Lower lobe of right lung (tissue), 2 donors: ENCODE measurements at regions not wholly inside any gene's neighbourhood (a gene's known extent, or its start where the extent isn't known, plus 50 kb on each side); places are given as distances from the start of the nearest gene placed in this dataset.

Source experiments
- ATAC-seq, 2 donors: fragments of 200-7000 bp; cut with Tn5 transposase; one replicate each; pipeline ENCODE4 v1.9.1; 2020 to 2022; ENCODE audit warnings: mild to moderate bottlenecking in 2 of 2, moderate library complexity in 2 of 2
- DNase-seq: peaks from one replicate; pipeline ENCODE4 v3.0.0-alpha.2; 2020
- H3K27ac ChIP-seq: fragments of 200-600 bp; one replicate; pipeline ENCODE4 v1.8.0; 2022
- H3K27me3 ChIP-seq: fragments of 200-600 bp; one replicate; pipeline ENCODE4 v1.8.0; 2022; ENCODE audit warnings: low read depth
- H3K36me3 ChIP-seq: fragments of 200-600 bp; one replicate; pipeline ENCODE4 v1.8.0; 2022; ENCODE audit warnings: mild to moderate bottlenecking
- H3K4me1 ChIP-seq: fragments of 200-600 bp; one replicate; pipeline ENCODE4 v1.8.0; 2022
- H3K4me3 ChIP-seq: fragments of 200-600 bp; one replicate; pipeline ENCODE4 v1.8.0; 2022; ENCODE audit warnings: mild to moderate bottlenecking
- H3K9me3 ChIP-seq: fragments of 200-600 bp; one replicate; pipeline ENCODE4 v1.8.0; 2022
- intact Hi-C: fragments of 100-400 bp; cut with DNase I; formaldehyde crosslinking; loops from one replicate; pipeline ENCODE4 v1.11.0; 2022
- TF ChIP-seq, protein P1 (sequence below): fragments of 200-600 bp; IDR thresholded peaks from one replicate; pipeline ENCODE4 v1.8.0; 2022; ENCODE audit warnings: antibody characterized with exemption, mild to moderate bottlenecking
- donor health status: DM: no; HTN: yes; CAD: no; lungs with severe emphysema.

- Histone ChIP-seq H3K9me3 (no peaks in the 10 kb centered on the region), H3K27me3 (no peaks in the 10 kb centered on the region), H3K36me3 (no peaks in the 10 kb centered on the region), H3K27ac (no peak overlapping the region), H3K4me3 (no peak overlapping the region), H3K4me1 (no peaks in the 10 kb centered on the region)
- DNase-seq = no peak
- intact Hi-C loops = no loop called here
- TF ChIP-seq, protein P1, sequence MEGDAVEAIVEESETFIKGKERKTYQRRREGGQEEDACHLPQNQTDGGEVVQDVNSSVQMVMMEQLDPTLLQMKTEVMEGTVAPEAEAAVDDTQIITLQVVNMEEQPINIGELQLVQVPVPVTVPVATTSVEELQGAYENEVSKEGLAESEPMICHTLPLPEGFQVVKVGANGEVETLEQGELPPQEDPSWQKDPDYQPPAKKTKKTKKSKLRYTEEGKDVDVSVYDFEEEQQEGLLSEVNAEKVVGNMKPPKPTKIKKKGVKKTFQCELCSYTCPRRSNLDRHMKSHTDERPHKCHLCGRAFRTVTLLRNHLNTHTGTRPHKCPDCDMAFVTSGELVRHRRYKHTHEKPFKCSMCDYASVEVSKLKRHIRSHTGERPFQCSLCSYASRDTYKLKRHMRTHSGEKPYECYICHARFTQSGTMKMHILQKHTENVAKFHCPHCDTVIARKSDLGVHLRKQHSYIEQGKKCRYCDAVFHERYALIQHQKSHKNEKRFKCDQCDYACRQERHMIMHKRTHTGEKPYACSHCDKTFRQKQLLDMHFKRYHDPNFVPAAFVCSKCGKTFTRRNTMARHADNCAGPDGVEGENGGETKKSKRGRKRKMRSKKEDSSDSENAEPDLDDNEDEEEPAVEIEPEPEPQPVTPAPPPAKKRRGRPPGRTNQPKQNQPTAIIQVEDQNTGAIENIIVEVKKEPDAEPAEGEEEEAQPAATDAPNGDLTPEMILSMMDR = no peak
- ATAC-seq = no peak
Measured at GRCh38 chr9:117917873-117918272, 213.7 kb downstream of the TLR4 start.

DNA sequence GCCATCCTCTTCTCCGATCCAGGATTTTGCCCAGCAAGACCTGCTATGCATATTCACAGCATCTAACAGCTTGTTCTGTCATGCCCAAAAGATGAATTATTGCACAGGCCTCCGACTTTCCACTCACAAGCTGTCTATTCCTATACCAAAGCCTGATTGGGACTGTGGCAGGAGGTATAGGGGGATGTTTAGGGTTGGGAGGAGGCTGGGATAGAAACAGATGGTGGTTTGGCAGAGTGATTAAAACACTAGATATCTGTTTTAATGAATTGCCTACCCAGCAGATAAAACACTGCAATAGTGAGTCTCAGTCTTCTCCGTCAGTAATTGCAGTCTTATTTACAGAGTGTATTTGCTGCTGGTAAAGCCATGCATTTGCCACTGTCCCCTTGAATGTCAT is 215.3 kb downstream of the TLR4 start:
- H3K36me3 ChIP-seq = no peaks in the 10 kb centered on the region
- no peaks in the 10 kb centered on the region for H3K4me1 ChIP-seq
- no peaks in the 10 kb centered on the region for H3K9me3 ChIP-seq
- DNase-seq (no peak), ATAC-seq (no peak)
- TF ChIP-seq, protein P1 = no peak
- H3K27ac ChIP-seq = no peak overlapping the region
- no peaks in the 10 kb centered on the region for H3K27me3 ChIP-seq
- no peak overlapping the region for H3K4me3 ChIP-seq
- intact Hi-C loops = no loop called here

GRCh38 chr9:117926031-117926658 is 221.9 kb downstream of the TLR4 start:
- DNase-seq (no peak), ATAC-seq (no peak)
- H3K27ac ChIP-seq = no peak overlapping the region
- H3K27me3 ChIP-seq = no peaks in the 10 kb centered on the region
- TF ChIP-seq, protein P1 = no peak
- no peaks in the 10 kb centered on the region for H3K4me1 ChIP-seq
- intact Hi-C loops = no loop called here
- no peak overlapping the region for H3K4me3 ChIP-seq
- no peaks in the 10 kb centered on the region for H3K36me3 ChIP-seq
- H3K9me3 ChIP-seq = no peaks in the 10 kb centered on the region

- no peaks in the 10 kb centered on the region for H3K36me3 ChIP-seq
- H3K27me3 ChIP-seq = no peaks in the 10 kb centered on the region
- no peak for DNase-seq
- intact Hi-C loops = no loop called here
- no peak for ATAC-seq
- H3K4me1 ChIP-seq = no peaks in the 10 kb centered on the region
- TF ChIP-seq, protein P1 = no peak
- no peak overlapping the region for H3K27ac ChIP-seq
- H3K9me3 ChIP-seq = no peaks in the 10 kb centered on the region
- H3K4me3 ChIP-seq = no peak overlapping the region
Measured at GRCh38 chr9:117927354-117927753, 223.2 kb downstream of the TLR4 start.

GRCh38 chr9:117929868-117930267 is 225.7 kb downstream of the TLR4 start:
- H3K4me3 ChIP-seq = no peak overlapping the region
- no peaks in the 10 kb centered on the region for H3K9me3 ChIP-seq
- no peaks in the 10 kb centered on the region for H3K27me3 ChIP-seq
- H3K4me1 ChIP-seq = no peaks in the 10 kb centered on the region
- DNase-seq (no peak), ATAC-seq (no peak)
- intact Hi-C loops = no loop called here
- no peak overlapping the region for H3K27ac ChIP-seq
- TF ChIP-seq, protein P1 = no peak
- H3K36me3 ChIP-seq = no peaks in the 10 kb centered on the region

DNA sequence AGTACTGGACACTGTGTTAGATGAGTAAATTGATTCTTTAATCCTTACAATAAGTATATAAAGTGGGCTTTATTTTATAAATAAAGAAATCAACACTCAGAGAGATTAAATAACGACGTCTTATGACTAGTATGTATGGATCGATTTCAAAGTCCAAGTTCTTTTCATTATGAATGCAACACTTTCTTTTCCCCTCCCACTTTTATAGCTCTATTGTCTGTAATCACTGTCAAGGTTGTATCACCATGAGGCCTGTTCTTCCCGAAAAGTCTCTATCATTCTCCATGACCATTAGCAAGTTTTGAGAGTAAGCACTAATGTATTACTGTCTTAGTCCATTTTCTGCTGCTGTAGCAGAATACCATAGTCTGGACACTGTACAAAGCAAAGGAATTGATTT is 228.4 kb downstream of the TLR4 start:
- Histone ChIP-seq H3K4me3 (no peak overlapping the region), H3K36me3 (no peaks in the 10 kb centered on the region), H3K27ac (no peak overlapping the region), H3K4me1 (no peaks in the 10 kb centered on the region), H3K9me3 (no peaks in the 10 kb centered on the region), H3K27me3 (no peaks in the 10 kb centered on the region)
- TF ChIP-seq, protein P1 = no peak
- ATAC-seq (no peak), DNase-seq (no peak)
- intact Hi-C loops = no loop called here
